ENCODE measurements at regions not wholly inside any gene's neighbourhood (a gene's known extent, or its start where the extent isn't known, plus 50 kb on each side); places are given as distances from the start of the nearest gene placed in this dataset.

DNA sequence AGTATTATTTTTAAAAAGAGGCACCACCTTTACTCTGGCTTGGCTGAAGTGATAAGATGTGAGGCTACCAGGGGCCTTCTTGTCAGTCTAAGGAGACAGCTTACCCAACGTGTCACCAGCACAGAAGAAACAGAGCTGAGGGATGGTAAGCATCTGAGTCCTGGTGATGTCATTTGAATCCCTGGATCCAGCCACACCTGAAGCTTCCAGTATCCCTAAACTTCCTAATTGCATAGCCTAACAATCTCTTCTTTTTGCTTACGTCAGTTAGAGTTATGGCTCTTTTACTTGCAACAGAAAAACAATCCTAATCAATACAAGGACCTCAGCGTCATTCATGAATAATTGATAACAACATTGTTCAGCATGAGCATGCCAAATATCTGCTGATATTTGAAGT, 436.6 kb downstream of the SHISA9 start:
- no peak overlapping the region for H3K4me3 ChIP-seq
- TF ChIP-seq POLR2A (IDR thresholded peaks at IDR 0.05) = no peak
- TF ChIP-seq, protein P1, sequence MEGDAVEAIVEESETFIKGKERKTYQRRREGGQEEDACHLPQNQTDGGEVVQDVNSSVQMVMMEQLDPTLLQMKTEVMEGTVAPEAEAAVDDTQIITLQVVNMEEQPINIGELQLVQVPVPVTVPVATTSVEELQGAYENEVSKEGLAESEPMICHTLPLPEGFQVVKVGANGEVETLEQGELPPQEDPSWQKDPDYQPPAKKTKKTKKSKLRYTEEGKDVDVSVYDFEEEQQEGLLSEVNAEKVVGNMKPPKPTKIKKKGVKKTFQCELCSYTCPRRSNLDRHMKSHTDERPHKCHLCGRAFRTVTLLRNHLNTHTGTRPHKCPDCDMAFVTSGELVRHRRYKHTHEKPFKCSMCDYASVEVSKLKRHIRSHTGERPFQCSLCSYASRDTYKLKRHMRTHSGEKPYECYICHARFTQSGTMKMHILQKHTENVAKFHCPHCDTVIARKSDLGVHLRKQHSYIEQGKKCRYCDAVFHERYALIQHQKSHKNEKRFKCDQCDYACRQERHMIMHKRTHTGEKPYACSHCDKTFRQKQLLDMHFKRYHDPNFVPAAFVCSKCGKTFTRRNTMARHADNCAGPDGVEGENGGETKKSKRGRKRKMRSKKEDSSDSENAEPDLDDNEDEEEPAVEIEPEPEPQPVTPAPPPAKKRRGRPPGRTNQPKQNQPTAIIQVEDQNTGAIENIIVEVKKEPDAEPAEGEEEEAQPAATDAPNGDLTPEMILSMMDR (IDR thresholded peaks at IDR 0.05) = no peak
- no peaks in the 10 kb centered on the region for H3K4me1 ChIP-seq
- DNase-seq = no peak
- 60 to 72% methylated on average over 3 of the region's 3 CpGs for WGBS, 2 donors
- no peak overlapping the region for H3K27ac ChIP-seq
- intact Hi-C loops (cut with DNase I) = no loop called here
- no peaks in the 10 kb centered on the region for H3K9me3 ChIP-seq
- no peaks in the 10 kb centered on the region for H3K36me3 ChIP-seq
- H3K27me3 ChIP-seq = no peaks in the 10 kb centered on the region

DNA sequence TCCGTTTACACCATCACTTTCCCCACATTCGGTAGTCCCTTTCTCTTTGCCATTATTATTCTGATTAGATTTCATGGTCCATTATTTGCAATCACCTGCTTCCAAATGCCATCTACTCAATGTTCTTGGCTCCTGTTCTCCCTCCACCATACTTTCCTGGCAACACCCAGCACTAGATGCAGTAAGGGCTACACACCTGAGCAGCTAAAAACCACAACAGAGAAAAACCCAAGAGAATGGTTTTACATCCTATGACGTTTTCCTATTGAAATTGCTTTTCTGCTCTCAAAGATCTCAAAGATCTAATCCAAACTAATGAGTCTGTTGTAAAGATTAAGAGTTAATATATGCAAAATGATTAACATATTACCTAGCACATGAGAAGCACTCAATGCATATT, 441.3 kb downstream of the SHISA9 start:
- H3K27me3 ChIP-seq = no peaks in the 10 kb centered on the region
- H3K4me3 ChIP-seq = no peak overlapping the region
- TF ChIP-seq, protein P1 (IDR thresholded peaks at IDR 0.05) = no peak
- TF ChIP-seq POLR2A (IDR thresholded peaks at IDR 0.05) = no peak
- intact Hi-C loops (cut with DNase I) = no loop called here
- no peak overlapping the region for H3K27ac ChIP-seq
- no peaks in the 10 kb centered on the region for H3K9me3 ChIP-seq
- no peaks in the 10 kb centered on the region for H3K4me1 ChIP-seq
- DNase-seq = no peak
- WGBS, 2 donors = 55 to 62% methylated on average over 3 of the region's 3 CpGs
- no peaks in the 10 kb centered on the region for H3K36me3 ChIP-seq

DNA sequence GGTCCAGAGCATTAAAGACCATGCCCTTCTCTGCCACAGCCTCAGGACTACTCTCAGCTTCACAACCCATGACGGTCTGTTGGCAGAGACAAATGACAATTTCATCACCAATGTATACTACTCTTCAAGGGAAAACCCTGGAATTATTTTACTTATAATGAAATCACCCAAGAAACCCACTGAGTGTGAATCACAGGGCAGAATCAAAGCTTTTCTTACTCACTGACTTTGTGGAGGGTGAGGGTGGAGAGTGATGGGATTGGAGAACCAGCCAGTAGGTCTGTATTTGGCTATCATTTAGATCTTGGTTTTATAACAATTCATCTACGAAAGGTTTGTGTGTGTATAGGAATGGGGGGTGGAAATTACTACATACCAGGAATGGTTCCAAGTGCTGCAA, 442.6 kb downstream of the SHISA9 start:
- TF ChIP-seq, protein P1 (IDR thresholded peaks at IDR 0.05) = no peak
- TF ChIP-seq POLR2A (IDR thresholded peaks at IDR 0.05) = no peak
- DNase-seq = no peak
- Histone ChIP-seq H3K36me3 (no peaks in the 10 kb centered on the region), H3K27me3 (no peaks in the 10 kb centered on the region), H3K4me3 (no peak overlapping the region), H3K27ac (no peak overlapping the region), H3K9me3 (no peaks in the 10 kb centered on the region), H3K4me1 (no peaks in the 10 kb centered on the region)
- intact Hi-C loops (cut with DNase I) = no loop called here
- 36 to 48% methylated on average over 2 of the region's 2 CpGs for WGBS, 2 donors

DNA sequence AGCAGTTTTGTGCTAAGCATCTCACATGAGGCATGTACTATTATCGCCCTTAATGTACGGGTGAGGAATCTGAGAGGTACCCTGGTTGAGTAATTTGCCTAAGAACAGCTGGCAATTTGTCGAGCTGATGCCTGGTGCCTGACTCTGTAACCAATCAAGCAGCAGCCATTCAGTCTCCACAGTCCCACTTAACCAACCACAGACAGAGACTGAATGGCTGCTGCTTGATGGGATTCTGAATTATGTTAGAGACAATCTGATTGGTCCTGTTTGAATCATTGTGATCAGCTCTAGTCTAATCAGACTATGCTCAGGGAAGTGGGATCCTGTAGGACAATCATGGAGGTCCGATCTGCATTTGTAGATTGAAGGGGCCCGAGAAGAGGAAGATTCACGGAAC, 447.0 kb downstream of the SHISA9 start:
- peaks cover 0 to 6% (median 0%) of the 10 kb centered on the region in 4 donors for H3K27me3 ChIP-seq
- intact Hi-C loops (cut with DNase I) = no loop called here
- no peak overlapping the region for H3K4me3 ChIP-seq
- DNase-seq = no peak
- H3K9me3 ChIP-seq = no peaks in the 10 kb centered on the region
- no peaks in the 10 kb centered on the region for H3K36me3 ChIP-seq
- no peaks in the 10 kb centered on the region for H3K4me1 ChIP-seq
- WGBS, 2 donors = 84 to 92% methylated on average over 6 of the region's 6 CpGs
- no peak for TF ChIP-seq POLR2A (IDR thresholded peaks at IDR 0.05)
- TF ChIP-seq, protein P1 (IDR thresholded peaks at IDR 0.05) = no peak
- no peak overlapping the region for H3K27ac ChIP-seq

DNA sequence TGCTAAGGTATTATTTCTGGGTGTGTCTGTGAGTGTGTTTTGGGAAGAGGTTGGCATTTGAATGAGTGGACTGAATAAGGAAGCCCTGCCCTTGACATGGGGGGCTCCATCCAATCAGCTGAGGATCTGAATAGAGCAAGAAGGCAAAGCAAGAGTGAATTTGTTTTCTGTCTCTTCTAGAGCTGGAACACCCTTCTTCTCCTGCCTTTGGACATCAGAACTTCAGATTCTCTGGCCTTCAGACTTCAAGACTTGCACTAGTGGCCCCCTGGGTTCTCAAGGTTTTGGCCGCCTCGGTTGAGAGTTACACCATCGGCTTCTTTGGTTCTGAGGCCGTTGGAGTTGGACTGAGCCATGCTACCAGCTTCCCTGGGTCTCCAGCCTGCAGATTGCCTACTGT, 448.6 kb downstream of the SHISA9 start:
- peaks cover 0 to 6% (median 0%) of the 10 kb centered on the region in 4 donors for H3K27me3 ChIP-seq
- WGBS, 2 donors = 89 to 96% methylated on average over 4 of the region's 4 CpGs
- no peaks in the 10 kb centered on the region for H3K4me1 ChIP-seq
- no peaks in the 10 kb centered on the region for H3K36me3 ChIP-seq
- no peak overlapping the region for H3K4me3 ChIP-seq
- DNase-seq = no peak
- TF ChIP-seq, protein P1 (IDR thresholded peaks at IDR 0.05) = no peak
- TF ChIP-seq POLR2A (IDR thresholded peaks at IDR 0.05) = no peak
- intact Hi-C loops (cut with DNase I) = no loop called here
- no peak overlapping the region for H3K27ac ChIP-seq
- no peaks in the 10 kb centered on the region for H3K9me3 ChIP-seq
